ENCODE measurements at regions not wholly inside any gene's neighbourhood (a gene's known extent, or its start where the extent isn't known, plus 50 kb on each side); places are given as distances from the start of the nearest gene placed in this dataset.

GRCh38 chrX:33273535-33273934 lies 62.2 kb upstream of the DMD start:
- 87% methylated on average over 1 of the region's 1 CpG for WGBS
- DNase-seq (ENCODE audit: low spot score) = no peak

GRCh38 chrX:33272986-33273385 lies 61.6 kb upstream of the DMD start:
- Histone ChIP-seq H3K27ac (ENCODE audit: low read depth in 1 of 2, low read length in 2 of 2) (no peak overlapping the region), H3K27me3 (ENCODE audit: control insufficient read depth in 4 of 4, insufficient read depth in 4 of 4, low read length in 3 of 4) (no peaks in the 10 kb centered on the region), H3K36me3 (ENCODE audit: control insufficient read depth in 4 of 4, insufficient read depth in 3 of 4, low read depth in 1 of 4, low read length in 3 of 4) (no peaks in the 10 kb centered on the region), H3K9me3 (ENCODE audit: control insufficient read depth in 4 of 4, low read length in 3 of 4) (no peaks in the 10 kb centered on the region), H3K9ac (ENCODE audit: low read depth in 1 of 2, low read length in 2 of 2) (no peak overlapping the region), H3K4me3 (ENCODE audit: low read depth in 1 of 3, low read length in 3 of 3) (no peak overlapping the region), H3K4me1 (ENCODE audit: control insufficient read depth in 4 of 4, insufficient read depth in 4 of 4, low read length in 3 of 4) (no peaks in the 10 kb centered on the region)
- 63% methylated on average over 1 of the region's 1 CpG for WGBS
- no peak for TF ChIP-seq SP1 (IDR thresholded peaks at IDR 0.05)
- TF ChIP-seq TAF1 (conservative IDR thresholded peaks at IDR 0.05) = no peak
- TF ChIP-seq HNF4A (conservative IDR thresholded peaks at IDR 0.05) = no peak
- TF ChIP-seq JUND (IDR thresholded peaks at IDR 0.05) = no peak
- TF ChIP-seq NR2F2 (IDR thresholded peaks at IDR 0.05) = no peak
- TF ChIP-seq RAD21 (IDR thresholded peaks at IDR 0.05) = no peak
- no peak for DNase-seq (ENCODE audit: low spot score)

More at GRCh38 chrX:33273535-33273934, 62.2 kb upstream of the DMD start:
- H3K27ac ChIP-seq (ENCODE audit: low read depth in 1 of 2, low read length in 2 of 2) = no peak overlapping the region
- H3K36me3 ChIP-seq (ENCODE audit: control insufficient read depth in 4 of 4, insufficient read depth in 3 of 4, low read depth in 1 of 4, low read length in 3 of 4) = no peaks in the 10 kb centered on the region
- no peak overlapping the region for H3K4me3 ChIP-seq (ENCODE audit: low read depth in 1 of 3, low read length in 3 of 3)
- no peaks in the 10 kb centered on the region for H3K27me3 ChIP-seq (ENCODE audit: control insufficient read depth in 4 of 4, insufficient read depth in 4 of 4, low read length in 3 of 4)
- TF ChIP-seq GABPA (IDR thresholded peaks at IDR 0.05 in 1 of 2, conservative IDR thresholded peaks at IDR 0.05 in 1 of 2) (no peak), SP1 (IDR thresholded peaks at IDR 0.05) (no peak), ATF3 (IDR thresholded peaks at IDR 0.05) (no peak), HNF4A (conservative IDR thresholded peaks at IDR 0.05) (no peak), JUND (IDR thresholded peaks at IDR 0.05) (no peak), RAD21 (IDR thresholded peaks at IDR 0.05) (no peak), NR2F2 (IDR thresholded peaks at IDR 0.05) (no peak), FOXA1 (IDR thresholded peaks at IDR 0.05) (no peak), EGR1 (IDR thresholded peaks at IDR 0.05; ENCODE audit: low read depth in 2 of 2) (no peak)
- TF ChIP-seq, protein P1, sequence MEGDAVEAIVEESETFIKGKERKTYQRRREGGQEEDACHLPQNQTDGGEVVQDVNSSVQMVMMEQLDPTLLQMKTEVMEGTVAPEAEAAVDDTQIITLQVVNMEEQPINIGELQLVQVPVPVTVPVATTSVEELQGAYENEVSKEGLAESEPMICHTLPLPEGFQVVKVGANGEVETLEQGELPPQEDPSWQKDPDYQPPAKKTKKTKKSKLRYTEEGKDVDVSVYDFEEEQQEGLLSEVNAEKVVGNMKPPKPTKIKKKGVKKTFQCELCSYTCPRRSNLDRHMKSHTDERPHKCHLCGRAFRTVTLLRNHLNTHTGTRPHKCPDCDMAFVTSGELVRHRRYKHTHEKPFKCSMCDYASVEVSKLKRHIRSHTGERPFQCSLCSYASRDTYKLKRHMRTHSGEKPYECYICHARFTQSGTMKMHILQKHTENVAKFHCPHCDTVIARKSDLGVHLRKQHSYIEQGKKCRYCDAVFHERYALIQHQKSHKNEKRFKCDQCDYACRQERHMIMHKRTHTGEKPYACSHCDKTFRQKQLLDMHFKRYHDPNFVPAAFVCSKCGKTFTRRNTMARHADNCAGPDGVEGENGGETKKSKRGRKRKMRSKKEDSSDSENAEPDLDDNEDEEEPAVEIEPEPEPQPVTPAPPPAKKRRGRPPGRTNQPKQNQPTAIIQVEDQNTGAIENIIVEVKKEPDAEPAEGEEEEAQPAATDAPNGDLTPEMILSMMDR (IDR thresholded peaks at IDR 0.05; ENCODE audit: low read depth, low read length, missing input control) = no peak
- TF ChIP-seq, protein P2, sequence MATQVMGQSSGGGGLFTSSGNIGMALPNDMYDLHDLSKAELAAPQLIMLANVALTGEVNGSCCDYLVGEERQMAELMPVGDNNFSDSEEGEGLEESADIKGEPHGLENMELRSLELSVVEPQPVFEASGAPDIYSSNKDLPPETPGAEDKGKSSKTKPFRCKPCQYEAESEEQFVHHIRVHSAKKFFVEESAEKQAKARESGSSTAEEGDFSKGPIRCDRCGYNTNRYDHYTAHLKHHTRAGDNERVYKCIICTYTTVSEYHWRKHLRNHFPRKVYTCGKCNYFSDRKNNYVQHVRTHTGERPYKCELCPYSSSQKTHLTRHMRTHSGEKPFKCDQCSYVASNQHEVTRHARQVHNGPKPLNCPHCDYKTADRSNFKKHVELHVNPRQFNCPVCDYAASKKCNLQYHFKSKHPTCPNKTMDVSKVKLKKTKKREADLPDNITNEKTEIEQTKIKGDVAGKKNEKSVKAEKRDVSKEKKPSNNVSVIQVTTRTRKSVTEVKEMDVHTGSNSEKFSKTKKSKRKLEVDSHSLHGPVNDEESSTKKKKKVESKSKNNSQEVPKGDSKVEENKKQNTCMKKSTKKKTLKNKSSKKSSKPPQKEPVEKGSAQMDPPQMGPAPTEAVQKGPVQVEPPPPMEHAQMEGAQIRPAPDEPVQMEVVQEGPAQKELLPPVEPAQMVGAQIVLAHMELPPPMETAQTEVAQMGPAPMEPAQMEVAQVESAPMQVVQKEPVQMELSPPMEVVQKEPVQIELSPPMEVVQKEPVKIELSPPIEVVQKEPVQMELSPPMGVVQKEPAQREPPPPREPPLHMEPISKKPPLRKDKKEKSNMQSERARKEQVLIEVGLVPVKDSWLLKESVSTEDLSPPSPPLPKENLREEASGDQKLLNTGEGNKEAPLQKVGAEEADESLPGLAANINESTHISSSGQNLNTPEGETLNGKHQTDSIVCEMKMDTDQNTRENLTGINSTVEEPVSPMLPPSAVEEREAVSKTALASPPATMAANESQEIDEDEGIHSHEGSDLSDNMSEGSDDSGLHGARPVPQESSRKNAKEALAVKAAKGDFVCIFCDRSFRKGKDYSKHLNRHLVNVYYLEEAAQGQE (IDR thresholded peaks at IDR 0.05) = no peak
- no peak overlapping the region for H3K9ac ChIP-seq (ENCODE audit: low read depth in 1 of 2, low read length in 2 of 2)
- no peaks in the 10 kb centered on the region for H3K4me1 ChIP-seq (ENCODE audit: control insufficient read depth in 4 of 4, insufficient read depth in 4 of 4, low read length in 3 of 4)
- no peaks in the 10 kb centered on the region for H3K9me3 ChIP-seq (ENCODE audit: control insufficient read depth in 4 of 4, low read length in 3 of 4)
